Loucy (cell line): ENCODE measurements at regions not wholly inside any gene's neighbourhood (a gene's known extent, or its start where the extent isn't known, plus 50 kb on each side); places are given as distances from the start of the nearest gene placed in this dataset.
"Not testable (repeated sequence)": the region's sequence is repeated elsewhere in the genome, so short reads cannot be mapped to it uniquely, and the experiment has no call there.

Source experiments
- CTCF ChIP-seq: fragments of 200-600 bp; sonication (generic); conservative IDR thresholded peaks from 2 replicates; pipeline ENCODE4 v1.5.1; 2014; ENCODE audit warnings: mild to moderate bottlenecking, antibody characterized with exemption, low read length
- EZH2phosphoT487 ChIP-seq: fragments of 200-600 bp; IDR thresholded peaks from 2 replicates; pipeline ENCODE4 v1.6.1; 2018; ENCODE audit warnings: antibody characterized with exemption, mild to moderate bottlenecking, moderate library complexity, borderline replicate concordance

- TF ChIP-seq CTCF, EZH2phosphoT487: not testable (repeated sequence)
Measured at GRCh38 chr2:13699939-13700338, 932.6 kb upstream of the LRATD1 start.
